ENCODE measurements at regions not wholly inside any gene's neighbourhood (a gene's known extent, or its start where the extent isn't known, plus 50 kb on each side); places are given as distances from the start of the nearest gene placed in this dataset.

DNA sequence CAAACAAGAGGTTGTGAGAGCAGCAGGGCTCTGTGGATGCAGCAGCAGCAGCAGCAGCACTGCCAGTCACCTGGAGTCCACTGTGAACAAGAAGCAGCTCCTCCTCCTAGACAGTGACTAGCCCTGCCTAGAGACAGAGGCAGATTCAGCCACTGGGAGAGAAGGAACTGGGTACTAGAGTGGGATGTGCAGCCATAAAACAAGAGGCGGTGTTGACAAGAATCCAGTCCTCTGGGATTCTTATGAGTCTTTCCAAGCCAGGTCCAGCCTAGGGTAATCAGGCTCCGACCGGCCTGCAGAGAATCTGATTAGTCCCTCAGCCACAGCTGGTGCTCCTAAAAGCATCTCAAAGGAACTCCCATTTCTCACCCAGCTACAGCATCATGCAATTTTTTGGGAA lies 83.9 kb upstream of the USP47 start:
- TF ChIP-seq EZH2 (IDR thresholded peaks at IDR 0.05; ENCODE audit: low read length), result no peak
- TF ChIP-seq, protein P1, sequence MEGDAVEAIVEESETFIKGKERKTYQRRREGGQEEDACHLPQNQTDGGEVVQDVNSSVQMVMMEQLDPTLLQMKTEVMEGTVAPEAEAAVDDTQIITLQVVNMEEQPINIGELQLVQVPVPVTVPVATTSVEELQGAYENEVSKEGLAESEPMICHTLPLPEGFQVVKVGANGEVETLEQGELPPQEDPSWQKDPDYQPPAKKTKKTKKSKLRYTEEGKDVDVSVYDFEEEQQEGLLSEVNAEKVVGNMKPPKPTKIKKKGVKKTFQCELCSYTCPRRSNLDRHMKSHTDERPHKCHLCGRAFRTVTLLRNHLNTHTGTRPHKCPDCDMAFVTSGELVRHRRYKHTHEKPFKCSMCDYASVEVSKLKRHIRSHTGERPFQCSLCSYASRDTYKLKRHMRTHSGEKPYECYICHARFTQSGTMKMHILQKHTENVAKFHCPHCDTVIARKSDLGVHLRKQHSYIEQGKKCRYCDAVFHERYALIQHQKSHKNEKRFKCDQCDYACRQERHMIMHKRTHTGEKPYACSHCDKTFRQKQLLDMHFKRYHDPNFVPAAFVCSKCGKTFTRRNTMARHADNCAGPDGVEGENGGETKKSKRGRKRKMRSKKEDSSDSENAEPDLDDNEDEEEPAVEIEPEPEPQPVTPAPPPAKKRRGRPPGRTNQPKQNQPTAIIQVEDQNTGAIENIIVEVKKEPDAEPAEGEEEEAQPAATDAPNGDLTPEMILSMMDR (optimal IDR thresholded peaks at IDR 0.05 in 1 of 3, IDR thresholded peaks at IDR 0.05 in 1 of 3, conservative IDR thresholded peaks at IDR 0.05 in 1 of 3; ENCODE audit: extremely low read depth in 1 of 3, insufficient read depth in 2 of 3, low read length in 3 of 3), result no peak
